ENCODE measurements at regions not wholly inside any gene's neighbourhood (a gene's known extent, or its start where the extent isn't known, plus 50 kb on each side); places are given as distances from the start of the nearest gene placed in this dataset.
"Not testable (repeated sequence)": the region's sequence is repeated elsewhere in the genome, so short reads cannot be mapped to it uniquely, and the experiment has no call there.

- no peak overlapping the region for H3K27ac ChIP-seq
Measured at GRCh38 chrX:98924511-98924910, 1485.6 kb downstream of the PCDH19 start.

DNA sequence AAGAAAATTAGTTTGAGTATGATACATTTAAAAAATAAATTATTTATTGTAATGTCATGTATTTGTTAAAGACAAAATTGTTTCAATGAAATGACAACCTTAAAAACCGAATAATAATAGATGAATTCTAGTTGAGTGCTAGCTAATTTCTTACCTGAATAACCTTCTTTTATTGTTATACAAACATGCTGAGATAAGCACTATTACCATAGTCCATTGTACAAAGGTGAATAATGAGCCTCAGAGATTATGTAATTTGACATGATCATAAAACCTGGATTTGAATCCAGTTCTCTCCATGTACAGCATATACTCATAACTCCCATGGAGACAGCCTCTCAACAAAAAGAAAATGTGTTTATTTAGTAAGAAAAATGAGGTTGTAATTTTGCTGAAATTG is 1512.9 kb downstream of the PCDH19 start:
- DNase-seq (ENCODE audit: low spot score in 2 of 2) = no peak
- no peaks in the 10 kb centered on the region for H3K9me3 ChIP-seq
- H3K27ac ChIP-seq = no peak overlapping the region
- H3K27me3 ChIP-seq = no peaks in the 10 kb centered on the region
- H3K4me3 ChIP-seq = no peak overlapping the region
- no peaks in the 10 kb centered on the region for H3K4me1 ChIP-seq
- TF ChIP-seq, protein P1, sequence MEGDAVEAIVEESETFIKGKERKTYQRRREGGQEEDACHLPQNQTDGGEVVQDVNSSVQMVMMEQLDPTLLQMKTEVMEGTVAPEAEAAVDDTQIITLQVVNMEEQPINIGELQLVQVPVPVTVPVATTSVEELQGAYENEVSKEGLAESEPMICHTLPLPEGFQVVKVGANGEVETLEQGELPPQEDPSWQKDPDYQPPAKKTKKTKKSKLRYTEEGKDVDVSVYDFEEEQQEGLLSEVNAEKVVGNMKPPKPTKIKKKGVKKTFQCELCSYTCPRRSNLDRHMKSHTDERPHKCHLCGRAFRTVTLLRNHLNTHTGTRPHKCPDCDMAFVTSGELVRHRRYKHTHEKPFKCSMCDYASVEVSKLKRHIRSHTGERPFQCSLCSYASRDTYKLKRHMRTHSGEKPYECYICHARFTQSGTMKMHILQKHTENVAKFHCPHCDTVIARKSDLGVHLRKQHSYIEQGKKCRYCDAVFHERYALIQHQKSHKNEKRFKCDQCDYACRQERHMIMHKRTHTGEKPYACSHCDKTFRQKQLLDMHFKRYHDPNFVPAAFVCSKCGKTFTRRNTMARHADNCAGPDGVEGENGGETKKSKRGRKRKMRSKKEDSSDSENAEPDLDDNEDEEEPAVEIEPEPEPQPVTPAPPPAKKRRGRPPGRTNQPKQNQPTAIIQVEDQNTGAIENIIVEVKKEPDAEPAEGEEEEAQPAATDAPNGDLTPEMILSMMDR (IDR thresholded peaks at IDR 0.05) = no peak
- H3K36me3 ChIP-seq = no peaks in the 10 kb centered on the region
- intact Hi-C loops (cut with DNase I) = no loop called here

More at GRCh38 chrX:98924511-98924910, 1485.6 kb downstream of the PCDH19 start:
- Histone ChIP-seq H3K27me3 (no peaks in the 10 kb centered on the region), H3K36me3 (no peaks in the 10 kb centered on the region), H3K9me3 (no peaks in the 10 kb centered on the region), H3K4me3 (no peak overlapping the region), H3K4me1 (no peaks in the 10 kb centered on the region)
- TF ChIP-seq, protein P1 (IDR thresholded peaks at IDR 0.05) = no peak
- no peak for DNase-seq (ENCODE audit: low spot score in 2 of 2)
- intact Hi-C loops (cut with DNase I) = no loop called here

GRCh38 chrX:98850639-98851038 is 1559.4 kb downstream of the PCDH19 start:
- intact Hi-C loops (cut with DNase I); H3K9me3 ChIP-seq; H3K27me3 ChIP-seq; H3K36me3 ChIP-seq; DNase-seq (ENCODE audit: low spot score in 2 of 2); H3K27ac ChIP-seq; H3K4me3 ChIP-seq; H3K4me1 ChIP-seq: not testable (repeated sequence)

Measured in ascending aorta (tissue), 2 donors.